HepG2 (cell line): ENCODE measurements at regions not wholly inside any gene's neighbourhood (a gene's known extent, or its start where the extent isn't known, plus 50 kb on each side); places are given as distances from the start of the nearest gene placed in this dataset.

ENCODE experiments used
- ATAC-seq: fragments of 200-7000 bp; cut with Tn5 transposase; 3 replicates; pipeline ENCODE4 v1.9.1; 2020; ENCODE audit warnings: mild to moderate bottlenecking, moderate library complexity
- BruUV-seq: library from RNA; stranded (reverse); fragments of 400-500 nt; replicated peaks from 2 replicates; lab custom pipeline; 2021; lab: Mats Ljungman, UMichigan
- CTCF ChIA-PET: fragments of 300-600 bp; formaldehyde crosslinking; extraction: SDS; loops from one replicate; lab custom pipeline; 2021; ENCODE audit warnings: low total read pairs, inconsistent platforms, low intra/inter-chr PET ratio; lab: Yijun Ruan, JAX
- POLR2A ChIA-PET: fragments of 350-600 bp; sonication (Branson Sonifier 250); formaldehyde crosslinking; loops from one replicate; lab custom pipeline; 2020; ENCODE audit warnings: antibody characterized with exemption, inconsistent platforms; lab: Yijun Ruan, JAX
- DNase-seq: peaks from one replicate; pipeline ENCODE4 v3.0.0-alpha.2; 2015; ENCODE audit warnings: low spot score
- FAIRE-seq: peaks from 3 replicates; lab custom pipeline; 2011; peaks lifted over from hg19 to GRCh38; lab: Jason Lieb, UNC
- H2AFZ ChIP-seq: one replicate; pipeline ENCODE4 v1.6.1; 2011; ENCODE audit warnings: low read length, inconsistent platforms
- H3K27ac ChIP-seq: fragments of 300-600 bp; 3 replicates; pipeline ENCODE4 v1.8.0; 2011; ENCODE audit warnings: mixed run types, mild to moderate bottlenecking, mixed read lengths, low read length, inconsistent platforms; ENCODE audit not compliant: insufficient read depth; ENCODE audit errors: extremely low read length
- H3K27me3 ChIP-seq, 2 experiments: fragments of 200-600 bp in 1 of 2; 2 replicates in 1 of 2; 3 replicates in 1 of 2; pipeline versions ENCODE4 v1.6.0 to v1.8.0; 2011; ENCODE audit warnings: low read length in 2 of 2, mild to moderate bottlenecking in 2 of 2, moderate library complexity in 2 of 2, inconsistent platforms in 1 of 2; ENCODE audit not compliant: insufficient read depth in 2 of 2, control insufficient read depth in 1 of 2
- H3K36me3 ChIP-seq, 2 experiments: fragments of 200-600 bp in 1 of 2; replicated peaks in 1 of 2; 2 replicates in 1 of 2; 3 replicates in 1 of 2; pipeline versions ENCODE4 v1.5.1 to v1.8.0; 2011; ENCODE audit warnings: low read length in 2 of 2, inconsistent platforms in 1 of 2; ENCODE audit not compliant: insufficient read depth in 2 of 2, control insufficient read depth in 1 of 2
- H3K4me1 ChIP-seq: 2 replicates; pipeline ENCODE4 v1.5.1; 2012; ENCODE audit warnings: low read length, inconsistent platforms; ENCODE audit not compliant: insufficient read depth
- H3K4me2 ChIP-seq: 2 replicates; pipeline ENCODE4 v1.6.0; 2011; ENCODE audit warnings: low read depth, low read length, inconsistent platforms
- H3K4me3 ChIP-seq, 3 experiments: fragments of 200-600 bp in 1 of 3; sonication (generic), shearing (Covaris generic) in 1 of 3; replicated peaks in 1 of 3; 2 replicates each; pipeline ENCODE4 v1.5.1; 2011 to 2016; ENCODE audit warnings: low read length in 3 of 3, inconsistent platforms in 2 of 3, low read depth in 2 of 3, mild to moderate bottlenecking in 2 of 3, control low read depth in 1 of 3, mixed read lengths in 1 of 3; ENCODE audit not compliant: insufficient read depth in 1 of 3
- H3K79me2 ChIP-seq: one replicate; pipeline ENCODE4 v1.6.1; 2011; ENCODE audit warnings: low read length, inconsistent platforms; ENCODE audit not compliant: insufficient read depth
- H3K9ac ChIP-seq: 2 replicates; pipeline ENCODE4 v1.6.0; 2011; ENCODE audit warnings: mild to moderate bottlenecking, low read depth, low read length, inconsistent platforms; ENCODE audit not compliant: insufficient read depth
- H3K9me3 ChIP-seq: 2 replicates; pipeline ENCODE4 v1.5.1; 2012; ENCODE audit warnings: mild to moderate bottlenecking, low read length
- H4K20me1 ChIP-seq: 2 replicates; pipeline ENCODE4 v1.6.0; 2011; ENCODE audit warnings: inconsistent platforms, mild to moderate bottlenecking, low read length, moderate library complexity; ENCODE audit not compliant: insufficient read depth
- PCBP1 ChIP-seq: fragments of 200-400 bp; formaldehyde crosslinking; IDR thresholded peaks from 2 replicates; pipeline ENCODE4 v1.6.1; 2017; ENCODE audit warnings: mild to moderate bottlenecking, low read depth, low read length, borderline replicate concordance
- ZNF567 ChIP-seq: sonication (generic); formaldehyde crosslinking; IDR thresholded peaks from 2 replicates; pipeline ENCODE4 v1.8.1; 2023; ENCODE audit warnings: mild to moderate bottlenecking, missing genetic modification reagents, borderline replicate concordance
- WGBS: methylation state at CpG from one replicate; pipeline ENCODE4 v1.1.6; 2017; ENCODE audit warnings: low lambda C conversion rate; 5-methylcytosine and 5-hydroxymethylcytosine counted together
- in situ Hi-C: cut with HindIII; loops from 2 replicates; pipeline ENCODE4 v1.10.0; 2017; ENCODE audit warnings: low pct_unique_long_range_greater_than_20kb; ENCODE audit not compliant: extremely low pct_ligation_motif_present
- intact Hi-C: fragments of 100-400 bp; cut with micrococcal nuclease; formaldehyde crosslinking; loops from one replicate; pipeline ENCODE4 v1.10.0; 2022; ENCODE audit not compliant: unreplicated experiment
- TF ChIP-seq, protein P1 (sequence below): sonication (generic); formaldehyde crosslinking; conservative IDR thresholded peaks from 2 replicates; pipeline ENCODE4 v1.8.0; 2022; ENCODE audit warnings: missing genetic modification reagents
- TF ChIP-seq, protein P2 (sequence below): sonication (generic); formaldehyde crosslinking; IDR thresholded peaks from one replicate; pipeline ENCODE4 v1.5.1; 2020; ENCODE audit warnings: mild to moderate bottlenecking, missing genetic modification reagents; ENCODE audit errors: not compliant biosample characterization

GRCh38 chr1:175851749-175852148 lies 108.4 kb upstream of the TNR start:
- Histone ChIP-seq H3K4me1 (no peaks in the 10 kb centered on the region), H3K79me2 (no peaks in the 10 kb centered on the region), H2AFZ (no peak overlapping the region), H3K27me3 (peaks cover 2 to 6% of the 10 kb centered on the region in 2 experiments; a peak in 3 of 5 replicates), H4K20me1 (no peaks in the 10 kb centered on the region), H3K9ac (no peak overlapping the region), H3K4me3 (no peak overlapping the region), H3K27ac (no peak overlapping the region), H3K9me3 (no peaks in the 10 kb centered on the region), H3K4me2 (no peak overlapping the region), H3K36me3 (no peaks in the 10 kb centered on the region)
- TF ChIP-seq, protein P1, sequence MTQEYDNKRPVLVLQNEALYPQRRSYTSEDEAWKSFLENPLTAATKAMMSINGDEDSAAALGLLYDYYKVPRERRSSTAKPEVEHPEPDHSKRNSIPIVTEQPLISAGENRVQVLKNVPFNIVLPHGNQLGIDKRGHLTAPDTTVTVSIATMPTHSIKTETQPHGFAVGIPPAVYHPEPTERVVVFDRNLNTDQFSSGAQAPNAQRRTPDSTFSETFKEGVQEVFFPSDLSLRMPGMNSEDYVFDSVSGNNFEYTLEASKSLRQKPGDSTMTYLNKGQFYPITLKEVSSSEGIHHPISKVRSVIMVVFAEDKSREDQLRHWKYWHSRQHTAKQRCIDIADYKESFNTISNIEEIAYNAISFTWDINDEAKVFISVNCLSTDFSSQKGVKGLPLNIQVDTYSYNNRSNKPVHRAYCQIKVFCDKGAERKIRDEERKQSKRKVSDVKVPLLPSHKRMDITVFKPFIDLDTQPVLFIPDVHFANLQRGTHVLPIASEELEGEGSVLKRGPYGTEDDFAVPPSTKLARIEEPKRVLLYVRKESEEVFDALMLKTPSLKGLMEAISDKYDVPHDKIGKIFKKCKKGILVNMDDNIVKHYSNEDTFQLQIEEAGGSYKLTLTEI (CRISPR knock-in tag), result no peak
- ATAC-seq (no peak), FAIRE-seq (no peak), DNase-seq (no peak)
- in situ Hi-C loops, result no loop called here
- intact Hi-C loops, result no loop called here
- no TSS peak for BruUV-seq
- CTCF ChIA-PET, result no interaction called here
- WGBS, result 18% methylated on average over 2 of the region's 2 CpGs
- POLR2A ChIA-PET, result no interaction called here

DNA sequence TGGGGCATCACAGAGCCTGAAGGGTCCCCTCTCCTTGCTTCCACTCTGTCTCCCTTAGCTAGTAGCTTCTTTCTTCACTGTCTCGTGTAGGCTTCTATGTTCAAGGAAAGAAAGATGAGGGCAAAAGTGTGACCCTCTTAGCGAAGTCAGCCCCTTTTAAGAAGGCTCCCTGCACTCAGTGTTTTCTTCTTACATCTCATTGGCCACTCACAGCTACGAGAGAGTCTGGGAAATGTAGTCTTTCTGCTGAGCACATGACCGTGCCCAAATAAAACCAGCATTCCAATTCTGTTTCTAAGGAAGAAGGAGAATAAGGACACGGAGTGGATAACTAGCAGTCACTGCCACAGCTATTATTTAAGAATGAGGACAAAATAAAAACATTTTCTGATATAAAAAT lies 104.9 kb upstream of the TNR start:
- POLR2A ChIA-PET, result no interaction called here
- ATAC-seq, result no peak
- WGBS, result 0% methylated on average over 5 of the region's 5 CpGs
- TF ChIP-seq, protein P2, sequence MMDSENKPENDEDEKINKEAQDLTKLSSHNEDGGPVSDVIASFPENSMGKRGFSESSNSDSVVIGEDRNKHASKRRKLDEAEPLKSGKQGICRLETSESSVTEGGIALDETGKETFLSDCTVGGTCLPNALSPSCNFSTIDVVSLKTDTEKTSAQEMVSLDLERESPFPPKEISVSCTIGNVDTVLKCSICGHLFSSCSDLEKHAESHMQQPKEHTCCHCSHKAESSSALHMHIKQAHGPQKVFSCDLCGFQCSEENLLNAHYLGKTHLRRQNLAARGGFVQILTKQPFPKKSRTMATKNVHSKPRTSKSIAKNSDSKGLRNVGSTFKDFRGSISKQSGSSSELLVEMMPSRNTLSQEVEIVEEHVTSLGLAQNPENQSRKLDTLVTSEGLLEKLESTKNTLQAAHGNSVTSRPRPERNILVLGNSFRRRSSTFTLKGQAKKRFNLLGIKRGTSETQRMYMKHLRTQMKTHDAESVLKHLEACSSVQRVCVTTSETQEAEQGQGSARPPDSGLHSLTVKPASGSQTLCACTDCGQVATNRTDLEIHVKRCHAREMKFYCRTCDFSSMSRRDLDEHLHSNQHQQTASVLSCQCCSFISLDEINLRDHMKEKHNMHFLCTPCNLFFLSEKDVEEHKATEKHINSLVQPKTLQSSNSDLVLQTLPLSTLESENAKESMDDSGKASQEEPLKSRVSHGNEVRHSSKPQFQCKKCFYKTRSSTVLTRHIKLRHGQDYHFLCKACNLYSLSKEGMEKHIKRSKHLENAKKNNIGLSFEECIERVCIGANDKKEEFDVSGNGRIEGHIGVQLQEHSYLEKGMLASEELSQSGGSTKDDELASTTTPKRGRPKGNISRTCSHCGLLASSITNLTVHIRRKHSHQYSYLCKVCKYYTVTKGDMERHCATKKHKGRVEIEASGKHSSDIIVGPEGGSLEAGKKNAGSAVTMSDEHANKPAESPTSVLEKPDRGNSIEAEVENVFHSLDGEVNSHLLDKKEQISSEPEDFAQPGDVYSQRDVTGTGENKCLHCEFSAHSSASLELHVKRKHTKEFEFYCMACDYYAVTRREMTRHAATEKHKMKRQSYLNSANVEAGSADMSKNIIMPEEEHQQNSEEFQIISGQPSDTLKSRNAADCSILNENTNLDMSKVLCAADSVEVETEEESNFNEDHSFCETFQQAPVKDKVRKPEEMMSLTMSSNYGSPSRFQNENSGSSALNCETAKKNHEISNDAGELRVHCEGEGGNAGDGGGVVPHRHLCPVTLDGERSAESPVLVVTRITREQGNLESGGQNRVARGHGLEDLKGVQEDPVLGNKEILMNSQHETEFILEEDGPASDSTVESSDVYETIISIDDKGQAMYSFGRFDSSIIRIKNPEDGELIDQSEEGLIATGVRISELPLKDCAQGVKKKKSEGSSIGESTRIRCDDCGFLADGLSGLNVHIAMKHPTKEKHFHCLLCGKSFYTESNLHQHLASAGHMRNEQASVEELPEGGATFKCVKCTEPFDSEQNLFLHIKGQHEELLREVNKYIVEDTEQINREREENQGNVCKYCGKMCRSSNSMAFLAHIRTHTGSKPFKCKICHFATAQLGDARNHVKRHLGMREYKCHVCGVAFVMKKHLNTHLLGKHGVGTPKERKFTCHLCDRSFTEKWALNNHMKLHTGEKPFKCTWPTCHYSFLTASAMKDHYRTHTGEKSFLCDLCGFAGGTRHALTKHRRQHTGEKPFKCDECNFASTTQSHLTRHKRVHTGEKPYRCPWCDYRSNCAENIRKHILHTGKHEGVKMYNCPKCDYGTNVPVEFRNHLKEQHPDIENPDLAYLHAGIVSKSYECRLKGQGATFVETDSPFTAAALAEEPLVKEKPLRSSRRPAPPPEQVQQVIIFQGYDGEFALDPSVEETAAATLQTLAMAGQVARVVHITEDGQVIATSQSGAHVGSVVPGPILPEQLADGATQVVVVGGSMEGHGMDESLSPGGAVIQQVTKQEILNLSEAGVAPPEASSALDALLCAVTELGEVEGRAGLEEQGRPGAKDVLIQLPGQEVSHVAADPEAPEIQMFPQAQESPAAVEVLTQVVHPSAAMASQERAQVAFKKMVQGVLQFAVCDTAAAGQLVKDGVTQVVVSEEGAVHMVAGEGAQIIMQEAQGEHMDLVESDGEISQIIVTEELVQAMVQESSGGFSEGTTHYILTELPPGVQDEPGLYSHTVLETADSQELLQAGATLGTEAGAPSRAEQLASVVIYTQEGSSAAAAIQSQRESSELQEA (CRISPR knock-in tag), result no peak
- TF ChIP-seq PCBP1 (no peak), ZNF567 (CRISPR knock-in tag) (no peak)

More for the DNA sequence above, 104.9 kb upstream of the TNR start:
- no peaks in the 10 kb centered on the region for H3K36me3 ChIP-seq
- BruUV-seq, result no TSS peak
- H3K4me3 ChIP-seq, result no peak overlapping the region
- H4K20me1 ChIP-seq, result no peaks in the 10 kb centered on the region
- CTCF ChIA-PET, result no interaction called here
- no peaks in the 10 kb centered on the region for H3K9me3 ChIP-seq
- H3K27ac ChIP-seq, result no peak overlapping the region
- no peak for DNase-seq
- H3K79me2 ChIP-seq, result no peaks in the 10 kb centered on the region
- no peaks in the 10 kb centered on the region; a peak in 2 of 5 replicates for H3K27me3 ChIP-seq
- in situ Hi-C loops, result no loop called here
- no peaks in the 10 kb centered on the region for H3K4me1 ChIP-seq
- intact Hi-C loops, result no loop called here
- no peak overlapping the region for H3K4me2 ChIP-seq
- no peak for FAIRE-seq
- no peak overlapping the region for H2AFZ ChIP-seq
- H3K9ac ChIP-seq, result no peak overlapping the region
